ENCODE measurements at regions not wholly inside any gene's neighbourhood (a gene's known extent, or its start where the extent isn't known, plus 50 kb on each side); places are given as distances from the start of the nearest gene placed in this dataset.

GRCh38 chr10:81806842-81807241 lies 68.2 kb upstream of the NRG3 start:
- TF ChIP-seq ATF3 (IDR thresholded peaks at IDR 0.05; ENCODE audit: borderline replicate concordance, extremely low read depth, low read depth, low read length) = no peak
- no peak for TF ChIP-seq JUNB (IDR thresholded peaks at IDR 0.05)
- no peak for TF ChIP-seq CTCF (IDR thresholded peaks at IDR 0.05 in 2 of 3, conservative IDR thresholded peaks at IDR 0.05 in 1 of 3; ENCODE audit: control insufficient read depth in 2 of 3, extremely low read depth in 1 of 3, insufficient read depth in 1 of 3, low read depth in 3 of 3, low read length in 3 of 3)
- TF ChIP-seq TARDBP (IDR thresholded peaks at IDR 0.05; ENCODE audit: borderline replicate concordance) = no peak
- no peak for TF ChIP-seq ATF7 (IDR thresholded peaks at IDR 0.05; ENCODE audit: low read depth)
- no peak for TF ChIP-seq ESRRA (IDR thresholded peaks at IDR 0.05; ENCODE audit: low read length)
- no peak for TF ChIP-seq USF2 (IDR thresholded peaks at IDR 0.05; ENCODE audit: borderline replicate concordance, low read depth, low read length)
- no peak for TF ChIP-seq SREBF2 (IDR thresholded peaks at IDR 0.05; ENCODE audit: low read length)
